Activated CD8-positive, alpha-beta T cell treated with anti-CD3 and anti-CD28 coated beads for 36 hours (primary cell): ENCODE measurements at regions not wholly inside any gene's neighbourhood (a gene's known extent, or its start where the extent isn't known, plus 50 kb on each side); places are given as distances from the start of the nearest gene placed in this dataset.

Experiments
- ATAC-seq: fragments of 200-7000 bp; cut with Tn5 transposase; one replicate; pipeline ENCODE4 v1.10.0; 2021; ENCODE audit warnings: mild to moderate bottlenecking, moderate library complexity
- CTCF ChIA-PET: fragments of 350-600 bp; sonication (Branson Sonifier 250); formaldehyde crosslinking; loops from one replicate; lab custom pipeline; 2021; ENCODE audit warnings: antibody characterized with exemption; lab: Charles Lee
- POLR2A ChIA-PET: fragments of 350-600 bp; sonication (Branson Sonifier 250); formaldehyde crosslinking; loops from one replicate; lab custom pipeline; 2021; ENCODE audit warnings: antibody characterized with exemption; lab: Charles Lee
- DNase-seq: peaks from one replicate; pipeline ENCODE4 v3.0.0-alpha.2; 2020
- H3K27ac Mint-ChIP-seq: one replicate; pipeline ENCODE4 v1.8.0; 2021; ENCODE audit warnings: mild to moderate bottlenecking, mixed read lengths
- H3K27me3 Mint-ChIP-seq: one replicate; pipeline ENCODE4 v1.8.0; 2021; ENCODE audit warnings: mixed read lengths
- H3K36me3 Mint-ChIP-seq: one replicate; pipeline ENCODE4 v1.8.0; 2021; ENCODE audit warnings: low read depth, mixed read lengths
- H3K4me1 Mint-ChIP-seq: one replicate; pipeline ENCODE4 v1.8.0; 2021; ENCODE audit warnings: low read depth, mixed read lengths
- H3K4me3 Mint-ChIP-seq: one replicate; pipeline ENCODE4 v1.8.0; 2021; ENCODE audit warnings: mild to moderate bottlenecking, moderate library complexity, mixed read lengths
- H3K9me3 Mint-ChIP-seq: one replicate; pipeline ENCODE4 v1.8.0; 2021; ENCODE audit warnings: mixed read lengths
- CTCF ChIP-seq: fragments of 200-600 bp; IDR thresholded peaks from one replicate; pipeline ENCODE4 v1.8.0; 2022; ENCODE audit warnings: antibody characterized with exemption, mild to moderate bottlenecking
- intact Hi-C: fragments of 100-400 bp; cut with micrococcal nuclease; formaldehyde crosslinking; loops from one replicate; pipeline ENCODE4 v1.10.0; 2022

- no peak for ATAC-seq
- DNase-seq: no peak
- intact Hi-C loops: loop anchor here (1.0 to 10.0 kb wide), 5 partner anchors 82 to 365 kb away; partner anchors contain the start of genes CYB5RL and MRPL37
- Mint-ChIP-seq H3K4me3 (peak overlapping the region; percentile 73), H3K36me3 (no peaks in the 10 kb centered on the region), H3K4me1 (peaks cover 26% of the 10 kb centered on the region), H3K9me3 (no peaks in the 10 kb centered on the region), H3K27me3 (peaks cover 9% of the 10 kb centered on the region), H3K27ac (no peak overlapping the region)
- peak; percentile 25 for TF ChIP-seq CTCF
- CTCF ChIA-PET: interaction anchor here (0.6 to 5.3 kb wide), 46 partner anchors 9 to 438 kb away, joined by 3 to 81 read pairs (median 4); partner anchors contain the start of genes CYB5RL, MRPL37 and SSBP3
- POLR2A ChIA-PET: interaction anchor here (0.7 to 1.6 kb wide), 6 partner anchors 79 to 290 kb away, joined by 3 to 6 read pairs (median 4); partner anchors contain the start of genes CYB5RL, MRPL37 and SSBP3
Measured at GRCh38 chr1:54489627-54490250, 58.3 kb upstream of the ACOT11 start.

- intact Hi-C loops: loop anchor here (1.0 to 10.0 kb wide), 5 partner anchors 82 to 364 kb away; partner anchors contain the start of genes CYB5RL and MRPL37
- H3K27ac Mint-ChIP-seq: peak overlapping the region; percentile 55
- H3K9me3 Mint-ChIP-seq: no peaks in the 10 kb centered on the region
- peak; percentile 99 for TF ChIP-seq CTCF
- peaks cover 26% of the 10 kb centered on the region for H3K4me1 Mint-ChIP-seq
- ChIA-PET POLR2A (interaction anchor here (0.7 to 1.6 kb wide), 8 partner anchors 79 to 368 kb away, joined by 3 to 6 read pairs (median 4); partner anchors contain the start of genes CYB5RL, MRPL37 and SSBP3), CTCF (interaction anchor here (0.7 to 5.3 kb wide), 44 partner anchors 9 to 437 kb away, joined by 3 to 81 read pairs (median 4); partner anchors contain the start of genes CYB5RL, MRPL37 and SSBP3)
- H3K27me3 Mint-ChIP-seq: peaks cover 9% of the 10 kb centered on the region
- no peaks in the 10 kb centered on the region for H3K36me3 Mint-ChIP-seq
- H3K4me3 Mint-ChIP-seq: peak overlapping the region; percentile 73
- peak; percentile 66 for DNase-seq
- ATAC-seq: peak; percentile 62
Measured at GRCh38 chr1:54488779-54489626, 59.0 kb upstream of the ACOT11 start.

GRCh38 chr1:54488065-54488750 is 59.8 kb upstream of the ACOT11 start:
- Mint-ChIP-seq H3K27ac (peak overlapping the region; percentile 69), H3K27me3 (peaks cover 9% of the 10 kb centered on the region), H3K4me1 (peaks cover 26% of the 10 kb centered on the region), H3K36me3 (no peaks in the 10 kb centered on the region), H3K4me3 (peak overlapping the region; percentile 73), H3K9me3 (no peaks in the 10 kb centered on the region)
- DNase-seq (peak; percentile 70), ATAC-seq (peak; percentile 57)
- ChIA-PET CTCF (interaction anchor here (1.4 to 5.3 kb wide), 14 partner anchors 11 to 366 kb away, joined by 3 to 81 read pairs (median 10); partner anchors contain the start of genes CYB5RL, MRPL37 and SSBP3), POLR2A (interaction anchor here (0.8 to 1.8 kb wide), 8 partner anchors 11 to 367 kb away, joined by 3 to 7 read pairs (median 3); partner anchors contain the start of genes CYB5RL and MRPL37)
- intact Hi-C loops: loop anchor here (2.0 to 10.0 kb wide), 4 partner anchors 127 to 363 kb away; partner anchors contain the start of genes CYB5RL and MRPL37
- peak; percentile 17 for TF ChIP-seq CTCF

- H3K4me1 Mint-ChIP-seq: peaks cover 26% of the 10 kb centered on the region
- DNase-seq (no peak), ATAC-seq (no peak)
- H3K9me3 Mint-ChIP-seq: no peaks in the 10 kb centered on the region
- intact Hi-C loops: loop anchor here (2.0 to 10.0 kb wide), 4 partner anchors 127 to 363 kb away; partner anchors contain the start of genes CYB5RL and MRPL37
- H3K27me3 Mint-ChIP-seq: peaks cover 9% of the 10 kb centered on the region
- no peak overlapping the region for H3K27ac Mint-ChIP-seq
- peak overlapping the region; percentile 30 for H3K4me3 Mint-ChIP-seq
- no peaks in the 10 kb centered on the region for H3K36me3 Mint-ChIP-seq
- POLR2A ChIA-PET: interaction anchor here (0.8 to 1.8 kb wide), 8 partner anchors 10 to 213 kb away, joined by 3 to 7 read pairs (median 4); no protein-coding TSS in a partner anchor
- no peak for TF ChIP-seq CTCF
- CTCF ChIA-PET: interaction anchor here (1.5 to 5.3 kb wide), 6 partner anchors 10 to 288 kb away, joined by 3 to 81 read pairs (median 8); partner anchors contain the start of genes CYB5RL, MRPL37 and SSBP3
Measured at GRCh38 chr1:54487571-54488050, 60.4 kb upstream of the ACOT11 start.
